ENCODE measurements at regions not wholly inside any gene's neighbourhood (a gene's known extent, or its start where the extent isn't known, plus 50 kb on each side); places are given as distances from the start of the nearest gene placed in this dataset.
"Not testable (repeated sequence)": the region's sequence is repeated elsewhere in the genome, so short reads cannot be mapped to it uniquely, and the experiment has no call there.

- DNase-seq, result no peak
Observed at GRCh38 chr14:54258382-54258781, 138.4 kb upstream of the CDKN3 start.

GRCh38 chr14:54259821-54260220 is 137.0 kb upstream of the CDKN3 start:
- no peak for DNase-seq

- no peak for DNase-seq
Observed at GRCh38 chr14:54261283-54261682, 135.5 kb upstream of the CDKN3 start.

- not testable (repeated sequence) for DNase-seq
Observed at GRCh38 chr14:54266616-54267015, 130.2 kb upstream of the CDKN3 start.

GRCh38 chr14:54267172-54267571 is 129.6 kb upstream of the CDKN3 start:
- DNase-seq, result no peak

GRCh38 chr14:54275997-54276725 is 120.6 kb upstream of the CDKN3 start:
- DNase-seq, result no peak

- DNase-seq, result no peak
Observed at GRCh38 chr14:54278087-54278486, 118.7 kb upstream of the CDKN3 start.

- DNase-seq, result no peak
Observed at GRCh38 chr14:54278665-54279295, 118.0 kb upstream of the CDKN3 start.

- DNase-seq, result no peak
Observed at GRCh38 chr14:54282849-54283248, 114.0 kb upstream of the CDKN3 start.

GRCh38 chr14:54285030-54285429 is 111.8 kb upstream of the CDKN3 start:
- no peak for DNase-seq

- DNase-seq, result no peak
Observed at GRCh38 chr14:54291491-54292191, 105.2 kb upstream of the CDKN3 start.

GRCh38 chr14:54294802-54295201 is 102.0 kb upstream of the CDKN3 start:
- no peak for DNase-seq

- DNase-seq, result no peak
Observed at GRCh38 chr14:54299410-54300363, 97.1 kb upstream of the CDKN3 start.

GRCh38 chr14:54300881-54301280 is 95.9 kb upstream of the CDKN3 start:
- DNase-seq, result no peak

GRCh38 chr14:54301359-54301758 is 95.4 kb upstream of the CDKN3 start:
- no peak for DNase-seq

- DNase-seq, result no peak
Observed at GRCh38 chr14:54306806-54307205, 90.0 kb upstream of the CDKN3 start.

- DNase-seq, result no peak
Observed at GRCh38 chr14:54309615-54310014, 87.2 kb upstream of the CDKN3 start.

- no peak for DNase-seq
Observed at GRCh38 chr14:54310151-54310850, 86.5 kb upstream of the CDKN3 start.

- DNase-seq, result no peak
Observed at GRCh38 chr14:54310851-54311228, 86.0 kb upstream of the CDKN3 start.

- DNase-seq, result no peak
Observed at GRCh38 chr14:54312166-54312801, 84.5 kb upstream of the CDKN3 start.

- DNase-seq, result no peak
Observed at GRCh38 chr14:54314365-54315104, 82.3 kb upstream of the CDKN3 start.
